Esophagus squamous epithelium (tissue), 4 donors: ENCODE measurements at regions not wholly inside any gene's neighbourhood (a gene's known extent, or its start where the extent isn't known, plus 50 kb on each side); places are given as distances from the start of the nearest gene placed in this dataset.

Experiments used
- POLR2A ChIP-seq, 4 donors: fragments of 450-650 bp; IDR thresholded peaks; one replicate each; pipeline ENCODE4 v1.6.1; 2017; ENCODE audit warnings: antibody characterized with exemption in 4 of 4, mild to moderate bottlenecking in 4 of 4, moderate library complexity in 3 of 4
- TF ChIP-seq, protein P1 (sequence below), 6 experiments: fragments of 450-650 bp in 4 of 6; fragments of 200-600 bp in 2 of 6; sonication (generic) in 2 of 6; IDR thresholded peaks; one replicate each; pipeline ENCODE4 v1.5.1; 2016 to 2019; ENCODE audit warnings: antibody characterized with exemption in 6 of 6, mild to moderate bottlenecking in 4 of 6, moderate library complexity in 4 of 6

DNA sequence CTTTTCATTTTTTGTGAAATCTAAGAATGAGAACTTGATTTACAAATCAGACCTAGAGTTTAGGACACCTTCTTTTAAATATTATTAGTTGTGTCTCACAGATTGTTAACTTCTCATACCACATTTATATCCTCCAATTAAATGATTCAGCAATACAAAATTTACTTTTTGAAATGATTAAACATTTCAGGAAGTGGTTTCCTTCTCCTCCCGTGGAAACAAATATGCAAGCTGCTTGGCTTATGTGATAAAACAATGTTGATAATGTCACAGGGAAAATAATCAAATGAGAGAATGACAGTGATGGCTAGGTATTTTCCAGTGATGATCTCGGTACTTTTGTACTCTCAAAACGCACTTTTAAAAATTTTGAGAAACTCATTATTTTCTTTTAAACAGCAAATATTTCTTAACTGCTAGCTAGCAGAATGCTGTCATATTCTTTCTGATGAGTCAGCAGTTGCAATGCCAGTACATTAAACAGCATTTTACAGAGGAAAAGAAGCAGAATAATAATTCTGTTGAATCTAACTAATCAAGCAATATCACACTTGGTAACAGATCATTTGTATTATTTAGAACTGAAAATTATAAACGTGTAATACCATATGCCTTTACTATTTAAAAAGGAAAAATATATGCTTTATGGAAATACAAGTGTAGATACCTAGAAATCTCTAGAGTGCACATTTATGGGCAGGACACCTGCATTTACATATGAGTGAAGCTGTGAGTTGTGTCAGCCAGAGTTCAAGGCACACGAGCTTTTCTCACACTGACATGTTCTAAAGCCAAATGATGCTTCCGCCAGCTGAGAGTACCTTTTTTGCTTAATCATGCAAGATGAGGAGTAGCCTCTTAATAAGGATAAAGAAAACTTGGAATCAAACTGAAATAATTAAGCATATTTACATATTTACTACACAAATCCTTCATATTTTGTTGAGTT lies 53.6 kb upstream of the CDH18 start:
- TF ChIP-seq, protein P1, sequence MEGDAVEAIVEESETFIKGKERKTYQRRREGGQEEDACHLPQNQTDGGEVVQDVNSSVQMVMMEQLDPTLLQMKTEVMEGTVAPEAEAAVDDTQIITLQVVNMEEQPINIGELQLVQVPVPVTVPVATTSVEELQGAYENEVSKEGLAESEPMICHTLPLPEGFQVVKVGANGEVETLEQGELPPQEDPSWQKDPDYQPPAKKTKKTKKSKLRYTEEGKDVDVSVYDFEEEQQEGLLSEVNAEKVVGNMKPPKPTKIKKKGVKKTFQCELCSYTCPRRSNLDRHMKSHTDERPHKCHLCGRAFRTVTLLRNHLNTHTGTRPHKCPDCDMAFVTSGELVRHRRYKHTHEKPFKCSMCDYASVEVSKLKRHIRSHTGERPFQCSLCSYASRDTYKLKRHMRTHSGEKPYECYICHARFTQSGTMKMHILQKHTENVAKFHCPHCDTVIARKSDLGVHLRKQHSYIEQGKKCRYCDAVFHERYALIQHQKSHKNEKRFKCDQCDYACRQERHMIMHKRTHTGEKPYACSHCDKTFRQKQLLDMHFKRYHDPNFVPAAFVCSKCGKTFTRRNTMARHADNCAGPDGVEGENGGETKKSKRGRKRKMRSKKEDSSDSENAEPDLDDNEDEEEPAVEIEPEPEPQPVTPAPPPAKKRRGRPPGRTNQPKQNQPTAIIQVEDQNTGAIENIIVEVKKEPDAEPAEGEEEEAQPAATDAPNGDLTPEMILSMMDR (IDR thresholded peaks at IDR 0.05), result no peak
- no peak for TF ChIP-seq POLR2A (IDR thresholded peaks at IDR 0.05)
